Body of pancreas (tissue), 4 donors: ENCODE measurements at regions not wholly inside any gene's neighbourhood (a gene's known extent, or its start where the extent isn't known, plus 50 kb on each side); places are given as distances from the start of the nearest gene placed in this dataset.
A peak's percentile ranks its signal among the peaks of the same experiment; 100 is the strongest.

Source experiments
- ATAC-seq: fragments of 150-250 bp; one replicate; pipeline ENCODE4 v1.9.1; 2016
- DNase-seq, 4 donors: peaks; one replicate each; pipeline ENCODE4 v3.0.0-alpha.2; 2019
- H3K27ac ChIP-seq, 4 donors: fragments of 200-600 bp; sonication (generic); 1 replicate in 3 of 4; 2 replicates in 1 of 4; pipeline versions ENCODE4 v1.5.1 to v1.6.1; 2016 to 2019; ENCODE audit warnings: mild to moderate bottlenecking in 1 of 4, mixed read lengths in 1 of 4, moderate library complexity in 1 of 4
- H3K27me3 ChIP-seq, 2 donors: fragments of 200-600 bp; sonication (generic); one replicate each; pipeline ENCODE4 v1.6.0; 2016; ENCODE audit warnings: mild to moderate bottlenecking in 1 of 2
- H3K36me3 ChIP-seq, 2 donors: fragments of 200-600 bp; sonication (generic); replicated peaks in 1 of 2; 2 replicates each; pipeline ENCODE4 v1.5.1; 2016; ENCODE audit warnings: low read depth in 2 of 2; ENCODE audit not compliant: insufficient read depth in 1 of 2
- H3K4me1 ChIP-seq: fragments of 200-600 bp; sonication (generic); one replicate; pipeline ENCODE4 v1.6.0; 2016
- H3K4me3 ChIP-seq, 2 donors: fragments of 200-600 bp; sonication (generic); 1 replicate in 1 of 2; 2 replicates in 1 of 2; pipeline ENCODE4 v1.5.1; 2016 to 2019
- H3K9me3 ChIP-seq, 3 donors: fragments of 200-600 bp; sonication (generic); 1 replicate in 2 of 3; 2 replicates in 1 of 3; pipeline ENCODE4 v1.5.1; 2016
- POLR2A ChIP-seq, 3 donors: fragments of 450-650 bp; IDR thresholded peaks; one replicate each; pipeline ENCODE4 v1.6.1; 2016; ENCODE audit warnings: antibody characterized with exemption in 3 of 3, mild to moderate bottlenecking in 2 of 3
- WGBS, 2 donors: methylation state at CpG; one replicate each; pipeline ENCODE4 v1.1.5; 2017; 5-methylcytosine and 5-hydroxymethylcytosine counted together
- intact Hi-C: fragments of 100-400 bp; cut with DNase I; formaldehyde crosslinking; loops from one replicate; pipeline ENCODE4 v1.15.1; 2023
- TF ChIP-seq, protein P1 (sequence below), 7 experiments: fragments of 450-650 bp in 4 of 7; fragments of 200-600 bp in 3 of 7; sonication (generic) in 3 of 7; IDR thresholded peaks; one replicate each; pipeline ENCODE4 v1.5.1; 2016 to 2019; ENCODE audit warnings: antibody characterized with exemption in 7 of 7

DNA sequence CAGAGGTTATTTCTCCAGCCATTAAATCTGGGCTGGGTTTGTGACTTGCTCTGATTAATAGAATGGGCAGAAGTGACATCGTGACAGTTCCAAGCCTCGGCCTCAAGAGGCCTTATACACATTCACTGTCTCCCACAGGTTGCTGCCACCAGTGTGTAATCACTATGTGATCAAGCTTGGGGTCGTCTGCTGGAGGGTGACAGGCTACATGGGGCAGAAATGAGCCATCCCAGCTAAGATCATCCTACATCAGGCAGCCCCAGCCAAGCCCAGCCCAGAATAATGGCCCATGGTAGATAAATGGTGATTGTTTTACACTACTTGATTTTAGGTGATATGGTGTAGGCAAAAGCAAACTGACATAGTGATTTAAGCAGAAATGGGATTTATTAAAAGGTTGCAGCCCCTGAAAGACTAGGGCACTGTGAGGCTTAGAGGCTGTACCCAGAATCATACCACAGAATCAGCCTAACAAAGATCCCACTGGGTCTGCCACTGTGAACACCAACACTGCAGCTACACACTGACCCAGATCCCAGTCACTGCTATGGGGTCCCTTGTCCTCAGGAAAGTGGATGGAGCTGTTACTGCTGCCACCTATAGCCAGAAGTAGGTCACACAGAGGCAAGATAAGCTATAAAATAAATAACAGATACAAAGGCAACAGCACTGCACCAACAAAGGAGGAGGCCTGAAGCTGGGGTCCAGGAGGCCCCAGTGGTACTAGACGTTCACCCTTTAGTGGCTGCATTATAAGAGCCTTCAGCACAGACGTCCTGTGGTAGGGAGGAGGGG is 159.6 kb upstream of the RBPJ start:
- Histone ChIP-seq H3K36me3 (no peaks in the 10 kb centered on the region), H3K9me3 (no peaks in the 10 kb centered on the region), H3K27ac (no peak overlapping the region), H3K4me3 (no peak overlapping the region), H3K4me1 (peaks cover 4% of the 10 kb centered on the region), H3K27me3 (no peaks in the 10 kb centered on the region)
- TF ChIP-seq POLR2A (IDR thresholded peaks at IDR 0.05), result no peak
- TF ChIP-seq, protein P1, sequence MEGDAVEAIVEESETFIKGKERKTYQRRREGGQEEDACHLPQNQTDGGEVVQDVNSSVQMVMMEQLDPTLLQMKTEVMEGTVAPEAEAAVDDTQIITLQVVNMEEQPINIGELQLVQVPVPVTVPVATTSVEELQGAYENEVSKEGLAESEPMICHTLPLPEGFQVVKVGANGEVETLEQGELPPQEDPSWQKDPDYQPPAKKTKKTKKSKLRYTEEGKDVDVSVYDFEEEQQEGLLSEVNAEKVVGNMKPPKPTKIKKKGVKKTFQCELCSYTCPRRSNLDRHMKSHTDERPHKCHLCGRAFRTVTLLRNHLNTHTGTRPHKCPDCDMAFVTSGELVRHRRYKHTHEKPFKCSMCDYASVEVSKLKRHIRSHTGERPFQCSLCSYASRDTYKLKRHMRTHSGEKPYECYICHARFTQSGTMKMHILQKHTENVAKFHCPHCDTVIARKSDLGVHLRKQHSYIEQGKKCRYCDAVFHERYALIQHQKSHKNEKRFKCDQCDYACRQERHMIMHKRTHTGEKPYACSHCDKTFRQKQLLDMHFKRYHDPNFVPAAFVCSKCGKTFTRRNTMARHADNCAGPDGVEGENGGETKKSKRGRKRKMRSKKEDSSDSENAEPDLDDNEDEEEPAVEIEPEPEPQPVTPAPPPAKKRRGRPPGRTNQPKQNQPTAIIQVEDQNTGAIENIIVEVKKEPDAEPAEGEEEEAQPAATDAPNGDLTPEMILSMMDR (IDR thresholded peaks at IDR 0.05), result peak in 1 of 7 experiments; percentile 19
- no peak for ATAC-seq
- 64 to 75% methylated on average over 3 to 5 of the region's 5 CpGs for WGBS, 2 donors
- intact Hi-C loops, result no loop called here
- no peak for DNase-seq

DNA sequence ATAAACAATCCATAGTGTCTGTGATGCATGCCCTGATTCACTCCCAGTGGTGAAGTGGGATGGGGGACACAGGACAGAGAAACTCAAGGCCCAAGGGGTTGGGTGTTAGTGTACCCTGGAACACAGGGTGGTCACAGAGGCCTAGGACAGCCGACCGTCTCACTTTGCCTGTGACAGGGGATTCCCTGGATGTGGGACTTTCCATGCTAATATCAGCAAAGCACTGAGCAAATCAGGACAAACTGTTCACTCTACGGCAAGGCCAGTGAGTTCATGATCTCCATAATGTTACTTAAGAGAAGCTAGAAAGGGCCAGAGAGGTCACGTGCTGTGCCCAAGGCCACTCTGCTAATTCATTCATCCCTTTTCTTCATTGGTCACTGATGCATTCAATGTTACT is 158.7 kb upstream of the RBPJ start:
- no peak overlapping the region for H3K4me3 ChIP-seq
- ATAC-seq (no peak), DNase-seq (no peak)
- WGBS, 2 donors, result 74 to 75% methylated on average over 4 of the region's 4 CpGs
- H3K9me3 ChIP-seq, result no peaks in the 10 kb centered on the region
- no peak for TF ChIP-seq POLR2A (IDR thresholded peaks at IDR 0.05)
- TF ChIP-seq, protein P1 (IDR thresholded peaks at IDR 0.05), result no peak
- H3K27me3 ChIP-seq, result no peaks in the 10 kb centered on the region
- peaks cover 4% of the 10 kb centered on the region for H3K4me1 ChIP-seq
- H3K27ac ChIP-seq, result no peak overlapping the region
- intact Hi-C loops, result no loop called here
- no peaks in the 10 kb centered on the region for H3K36me3 ChIP-seq

DNA sequence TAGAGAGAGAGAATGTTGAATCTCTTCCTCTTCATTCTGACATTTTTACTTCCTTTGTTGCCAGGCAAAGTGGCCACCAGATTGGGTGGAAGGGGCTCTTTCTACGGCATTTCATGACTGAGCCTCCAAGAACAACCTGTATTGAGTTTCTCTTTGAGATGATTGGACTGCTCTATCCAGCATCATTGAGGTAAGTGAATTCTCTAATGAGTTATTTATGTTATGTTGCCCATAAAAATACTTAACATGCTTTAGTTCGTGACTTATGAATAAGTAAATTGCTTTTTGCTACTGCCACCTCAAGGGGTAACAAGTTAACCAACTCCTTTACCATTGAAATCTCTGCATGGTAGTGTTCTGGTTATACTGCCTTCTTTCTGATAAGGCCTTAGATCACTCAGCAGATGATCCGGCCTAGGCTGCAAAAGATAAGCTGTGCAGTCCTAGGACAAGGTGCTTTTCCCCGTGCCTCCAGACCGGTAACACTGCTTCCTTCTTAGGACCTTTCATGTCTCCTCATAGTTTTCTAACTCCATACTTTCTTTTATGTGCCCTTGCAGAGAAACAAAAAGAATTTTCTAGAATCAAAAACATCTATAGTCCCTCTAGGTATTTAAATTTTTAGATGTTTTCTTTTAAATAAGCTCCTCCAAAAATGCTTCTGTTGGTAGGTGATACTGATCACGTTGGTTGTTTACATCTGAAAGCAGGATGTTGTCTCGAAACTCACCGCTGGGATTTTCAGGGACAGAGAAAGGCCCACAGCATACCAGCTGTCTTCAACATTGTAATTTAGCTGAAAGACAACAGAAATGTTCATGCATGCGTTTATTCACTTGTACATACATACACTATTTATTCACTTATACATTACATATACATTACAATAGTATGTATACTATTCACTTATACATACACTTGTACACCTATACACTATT is 157.1 kb upstream of the RBPJ start:
- H3K27ac ChIP-seq, result no peak overlapping the region
- H3K9me3 ChIP-seq, result no peaks in the 10 kb centered on the region
- ATAC-seq, result no peak
- H3K27me3 ChIP-seq, result no peaks in the 10 kb centered on the region
- no peaks in the 10 kb centered on the region for H3K36me3 ChIP-seq
- DNase-seq, result no peak
- H3K4me3 ChIP-seq, result no peak overlapping the region
- intact Hi-C loops, result no loop called here
- TF ChIP-seq, protein P1 (IDR thresholded peaks at IDR 0.05), result no peak
- TF ChIP-seq POLR2A (IDR thresholded peaks at IDR 0.05), result no peak
- peaks cover 4% of the 10 kb centered on the region for H3K4me1 ChIP-seq
- 70 to 79% methylated on average over 9 of the region's 9 CpGs for WGBS, 2 donors

DNA sequence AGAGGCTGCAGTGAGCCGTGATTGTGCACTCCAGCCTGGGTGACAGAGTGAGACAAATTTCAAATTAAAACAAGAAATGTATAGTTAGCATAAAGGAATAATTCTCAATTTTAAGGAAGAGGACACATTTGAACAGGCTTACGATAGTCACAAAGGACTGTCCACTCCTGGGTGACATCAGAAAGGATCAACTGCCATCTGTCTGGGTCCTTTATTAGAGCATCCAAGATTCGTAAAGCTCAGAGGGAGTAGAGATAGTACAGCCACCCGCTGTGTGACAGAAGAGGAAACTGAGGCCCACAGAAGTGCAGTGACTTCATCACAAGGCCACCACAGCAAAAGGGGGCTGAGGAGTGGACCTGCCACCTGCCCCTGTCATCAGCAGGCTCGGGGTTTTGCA is 149.3 kb upstream of the RBPJ start:
- no peak for ATAC-seq
- no peak overlapping the region for H3K4me3 ChIP-seq
- H3K9me3 ChIP-seq, result no peaks in the 10 kb centered on the region
- H3K36me3 ChIP-seq, result no peaks in the 10 kb centered on the region
- intact Hi-C loops, result no loop called here
- 88 to 96% methylated on average over 5 of the region's 5 CpGs for WGBS, 2 donors
- no peaks in the 10 kb centered on the region for H3K27me3 ChIP-seq
- no peak for DNase-seq
- no peak overlapping the region for H3K27ac ChIP-seq
- H3K4me1 ChIP-seq, result peaks cover 24% of the 10 kb centered on the region
- TF ChIP-seq, protein P1 (IDR thresholded peaks at IDR 0.05), result no peak
- no peak for TF ChIP-seq POLR2A (IDR thresholded peaks at IDR 0.05)
